Naive thymus-derived CD4-positive, alpha-beta T cell (primary cell): ENCODE measurements at regions not wholly inside any gene's neighbourhood (a gene's known extent, or its start where the extent isn't known, plus 50 kb on each side); places are given as distances from the start of the nearest gene placed in this dataset.
"Not testable (repeated sequence)": the region's sequence is repeated elsewhere in the genome, so short reads cannot be mapped to it uniquely, and the experiment has no call there.

Experiments
- ATAC-seq: fragments of 150-1000 bp; cut with Tn5 transposase; 2 replicates; pipeline ENCODE4 v1.10.0; 2021; ENCODE audit warnings: mild to moderate bottlenecking, moderate library complexity
- CTCF ChIA-PET: fragments of 350-600 bp; sonication (Branson Sonifier 250); formaldehyde crosslinking; loops from one replicate; lab custom pipeline; 2021; ENCODE audit warnings: antibody characterized with exemption; lab: Charles Lee
- POLR2A ChIA-PET: fragments of 350-600 bp; sonication (Branson Sonifier 250); formaldehyde crosslinking; loops from one replicate; lab custom pipeline; 2021; ENCODE audit warnings: antibody characterized with exemption, inconsistent platforms; lab: Charles Lee
- DNase-seq, 9 donors: peaks; one replicate each; pipeline versions ENCODE4 v3.0.0 to v3.0.0-alpha.2; 2020 to 2022; ENCODE audit warnings: mixed read lengths in 1 of 9
- H3K27ac ChIP-seq: one replicate; pipeline ENCODE4 v1.7.0; 2013; ENCODE audit warnings: mild to moderate bottlenecking, low read depth, low read length, moderate library complexity
- H3K27me3 ChIP-seq, 2 donors: one replicate each; pipeline ENCODE4 v1.7.0; 2013; ENCODE audit warnings: low read length in 2 of 2, mild to moderate bottlenecking in 2 of 2, moderate library complexity in 2 of 2; ENCODE audit not compliant: control insufficient read depth in 2 of 2, insufficient read depth in 2 of 2
- H3K36me3 ChIP-seq, 3 experiments: 1 replicate in 2 of 3; 2 replicates in 1 of 3; pipeline ENCODE4 v1.7.0; 2013; ENCODE audit warnings: low read length in 3 of 3, mild to moderate bottlenecking in 3 of 3, moderate library complexity in 1 of 3; ENCODE audit not compliant: insufficient read depth in 3 of 3, control insufficient read depth in 2 of 3
- H3K4me1 ChIP-seq, 2 donors: one replicate each; pipeline ENCODE4 v1.7.0; 2013; ENCODE audit warnings: low read length in 2 of 2, mild to moderate bottlenecking in 2 of 2, moderate library complexity in 1 of 2; ENCODE audit not compliant: control insufficient read depth in 2 of 2, insufficient read depth in 2 of 2
- H3K4me3 ChIP-seq: 2 replicates; pipeline ENCODE4 v1.7.0; 2013; ENCODE audit warnings: mild to moderate bottlenecking, low read length
- H3K9me3 ChIP-seq, 3 experiments: 1 replicate in 2 of 3; 2 replicates in 1 of 3; pipeline ENCODE4 v1.7.0; 2013; ENCODE audit warnings: low read length in 3 of 3; ENCODE audit not compliant: control insufficient read depth in 2 of 3
- H3K27ac Mint-ChIP-seq, 9 donors: one replicate each; pipeline ENCODE4 v1.8.0; 2020 to 2022; ENCODE audit warnings: mixed read lengths in 9 of 9, mild to moderate bottlenecking in 8 of 9, moderate library complexity in 5 of 9, inconsistent platforms in 2 of 9
- H3K27me3 Mint-ChIP-seq, 5 donors: one replicate each; pipeline ENCODE4 v1.8.0; 2021 to 2022; ENCODE audit warnings: mixed read lengths in 5 of 5, mild to moderate bottlenecking in 1 of 5
- H3K36me3 Mint-ChIP-seq, 5 donors: one replicate each; pipeline ENCODE4 v1.8.0; 2020 to 2022; ENCODE audit warnings: mixed read lengths in 5 of 5, mild to moderate bottlenecking in 3 of 5, inconsistent platforms in 1 of 5
- H3K4me1 Mint-ChIP-seq, 7 donors: one replicate each; pipeline ENCODE4 v1.8.0; 2020 to 2022; ENCODE audit warnings: mixed read lengths in 7 of 7, mild to moderate bottlenecking in 3 of 7, inconsistent platforms in 1 of 7
- H3K4me3 Mint-ChIP-seq, 10 donors: one replicate each; pipeline ENCODE4 v1.8.0; 2020 to 2022; ENCODE audit warnings: mild to moderate bottlenecking in 10 of 10, mixed read lengths in 10 of 10, moderate library complexity in 6 of 10, inconsistent platforms in 2 of 10
- H3K9me3 Mint-ChIP-seq, 11 donors: one replicate each; pipeline ENCODE4 v1.8.0; 2020 to 2022; ENCODE audit warnings: mixed read lengths in 11 of 11, mild to moderate bottlenecking in 4 of 11, inconsistent platforms in 1 of 11, moderate library complexity in 1 of 11
- intact Hi-C, 2 donors: fragments of 100-400 bp; cut with micrococcal nuclease; formaldehyde crosslinking; loops; one replicate each; pipeline ENCODE4 v1.15.1; 2023

DNA sequence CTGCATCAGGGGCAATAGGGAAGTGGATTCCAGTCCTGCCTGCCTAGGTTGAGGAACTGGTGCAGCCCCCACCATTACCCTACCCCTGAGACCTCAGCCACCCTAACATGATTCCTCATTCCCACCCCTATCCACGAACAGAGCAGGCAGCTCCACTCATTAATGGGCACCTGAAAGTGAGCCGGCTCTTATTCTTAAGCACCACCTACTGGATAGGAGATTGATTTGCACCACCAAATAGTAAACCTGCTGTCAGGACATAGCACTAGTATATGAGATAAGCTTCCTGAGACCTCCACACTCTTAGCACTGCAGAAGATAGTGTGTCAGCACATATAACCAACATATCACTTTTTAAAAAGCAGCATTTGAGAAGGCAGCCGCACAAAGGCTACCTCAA is 573.2 kb downstream of the SOX5 start:
- Histone ChIP-seq H3K4me3 (no peak overlapping the region), H3K9me3 (peaks cover 0 to 16% (median 5%) of the 10 kb centered on the region in 3 experiments), H3K4me1 (no peaks in the 10 kb centered on the region), H3K36me3 (no peaks in the 10 kb centered on the region), H3K27me3 (no peaks in the 10 kb centered on the region), H3K27ac (no peak overlapping the region)
- Mint-ChIP-seq H3K27ac (no peak overlapping the region), H3K9me3 (peaks cover 4 to 56% (median 24%) of the 10 kb centered on the region in 11 donors), H3K4me3 (no peak overlapping the region), H3K27me3 (no peaks in the 10 kb centered on the region), H3K36me3 (peaks cover 0 to 3% (median 0%) of the 10 kb centered on the region in 5 donors), H3K4me1 (no peaks in the 10 kb centered on the region)
- POLR2A ChIA-PET: no interaction called here
- no peak for ATAC-seq
- intact Hi-C loops: no loop called here
- CTCF ChIA-PET: no interaction called here
- DNase-seq: no peak

DNA sequence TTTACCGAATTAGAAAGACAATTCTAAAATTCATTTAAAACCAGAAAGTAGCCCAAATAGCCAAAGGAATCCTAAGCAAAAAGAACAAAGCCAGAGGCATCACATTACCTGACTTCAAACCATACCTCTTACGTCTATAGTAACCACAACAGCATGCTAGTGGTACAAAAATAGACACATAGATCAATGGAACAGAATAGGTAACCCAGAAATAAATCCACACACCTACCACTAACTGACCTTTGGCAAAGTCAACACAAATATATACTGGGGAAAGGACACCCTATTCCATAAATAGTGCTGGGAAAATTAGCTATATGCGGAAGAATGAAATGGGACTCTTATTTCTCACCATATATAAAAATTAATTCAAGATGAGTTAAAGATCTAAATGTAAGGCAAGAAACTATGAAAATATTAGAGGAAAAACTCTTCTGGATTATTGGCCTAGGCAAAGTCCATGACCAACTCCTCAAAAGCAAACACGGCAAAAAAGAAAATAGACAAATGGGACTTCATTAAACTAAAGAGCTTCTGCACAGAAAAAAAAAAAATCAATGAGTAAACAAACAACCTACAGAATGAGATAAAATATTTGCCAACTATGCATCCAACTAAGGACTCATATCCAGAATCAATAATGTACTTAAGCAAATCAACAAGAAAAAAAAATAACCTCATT is 568.9 kb downstream of the SOX5 start:
- Mint-ChIP-seq H3K27ac (no peak overlapping the region), H3K27me3 (no peaks in the 10 kb centered on the region), H3K4me3 (no peak overlapping the region), H3K9me3 (peaks cover 7 to 49% (median 20%) of the 10 kb centered on the region in 11 donors), H3K36me3 (peaks cover 0 to 3% (median 0%) of the 10 kb centered on the region in 5 donors), H3K4me1 (no peaks in the 10 kb centered on the region)
- intact Hi-C loops: no loop called here
- ChIA-PET POLR2A (no interaction called here), CTCF (no interaction called here)
- DNase-seq (no peak), ATAC-seq (no peak)
- Histone ChIP-seq H3K36me3 (no peaks in the 10 kb centered on the region), H3K4me1 (no peaks in the 10 kb centered on the region), H3K27me3 (no peaks in the 10 kb centered on the region), H3K27ac (no peak overlapping the region), H3K4me3 (no peak overlapping the region), H3K9me3 (peaks cover 0 to 12% (median 2%) of the 10 kb centered on the region in 3 experiments)

DNA sequence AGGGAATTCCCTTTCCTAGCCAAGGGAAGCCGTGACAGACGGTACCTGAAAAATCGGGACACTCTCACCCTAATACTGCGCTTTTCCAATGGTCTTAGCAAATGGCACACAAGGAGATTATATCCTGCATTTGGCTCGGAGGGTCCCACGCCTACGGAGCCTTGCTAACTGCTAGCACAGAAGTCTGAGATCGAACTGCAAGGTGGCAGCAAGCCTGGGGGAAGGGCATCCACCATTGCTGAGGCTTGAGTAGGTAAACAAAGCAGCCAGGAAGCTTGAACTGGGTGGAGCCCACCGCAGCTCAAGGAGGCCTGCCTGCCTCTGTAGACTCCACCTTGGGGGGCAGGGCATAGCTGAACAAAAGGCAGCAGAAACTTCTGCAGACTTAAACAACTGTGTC is 560.6 kb downstream of the SOX5 start:
- H3K27ac ChIP-seq, intact Hi-C loops: not testable (repeated sequence)

DNA sequence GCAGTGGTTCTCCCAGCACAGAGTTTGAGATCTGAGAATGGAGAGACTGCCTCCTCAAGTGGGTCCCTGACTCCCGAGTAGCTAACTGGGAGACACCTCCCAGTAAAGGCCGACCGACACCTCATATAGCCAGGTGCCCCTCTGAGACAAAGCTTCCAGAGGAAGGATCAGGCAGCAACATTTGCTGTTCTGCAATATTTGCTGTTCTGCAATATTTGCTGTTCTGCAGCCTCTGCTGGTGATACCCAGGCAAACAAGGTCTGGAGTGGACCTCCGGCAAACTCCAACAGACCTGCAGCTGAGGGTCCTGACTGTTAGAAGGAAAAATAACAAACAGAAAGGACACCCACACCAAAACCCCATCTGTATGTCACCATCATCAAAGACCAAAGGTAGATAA is 560.2 kb downstream of the SOX5 start:
- intact Hi-C loops, H3K27me3 Mint-ChIP-seq, H3K4me1 Mint-ChIP-seq, H3K4me3 Mint-ChIP-seq, H3K27ac ChIP-seq, H3K36me3 Mint-ChIP-seq, H3K27me3 ChIP-seq, H3K9me3 ChIP-seq, H3K36me3 ChIP-seq, POLR2A ChIA-PET, H3K4me3 ChIP-seq, ATAC-seq, H3K4me1 ChIP-seq, DNase-seq, H3K27ac Mint-ChIP-seq, CTCF ChIA-PET: not testable (repeated sequence)
- H3K9me3 Mint-ChIP-seq: peaks cover 0 to 31% (median 13%) of the 10 kb centered on the region in 11 donors

More for the DNA sequence above, 560.6 kb downstream of the SOX5 start:
- H3K9me3 ChIP-seq, CTCF ChIA-PET, H3K4me1 ChIP-seq, ATAC-seq, H3K27me3 ChIP-seq, H3K36me3 ChIP-seq, DNase-seq, H3K4me3 Mint-ChIP-seq, H3K27me3 Mint-ChIP-seq, H3K27ac Mint-ChIP-seq, H3K4me3 ChIP-seq, H3K4me1 Mint-ChIP-seq, POLR2A ChIA-PET, H3K36me3 Mint-ChIP-seq: not testable (repeated sequence)
- peaks cover 0 to 31% (median 13%) of the 10 kb centered on the region in 11 donors for H3K9me3 Mint-ChIP-seq

DNA sequence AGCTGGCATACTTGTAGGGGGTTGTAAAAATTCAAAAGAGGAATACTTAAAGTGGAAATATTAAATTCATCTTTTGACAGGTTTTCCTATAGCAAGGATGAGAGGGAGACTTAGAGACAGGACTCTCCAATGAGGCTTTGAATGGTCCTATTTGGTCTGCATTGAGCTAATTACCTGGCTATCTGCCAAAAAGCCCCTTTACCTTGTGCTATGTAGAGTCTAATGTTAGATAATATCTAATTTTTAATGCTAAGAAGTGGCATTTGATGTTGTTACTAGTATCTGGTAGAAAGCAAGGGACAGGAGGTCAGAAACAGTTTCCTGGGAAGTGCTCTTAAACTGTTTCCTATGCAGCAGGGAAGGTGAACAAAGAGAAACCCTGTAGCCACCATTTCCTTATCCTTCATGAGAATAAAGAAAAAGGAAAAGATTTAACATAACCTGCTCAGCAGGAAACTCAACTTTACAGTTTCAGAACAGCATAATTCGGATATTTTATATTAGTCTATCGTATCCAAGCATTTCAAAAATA is 550.0 kb downstream of the SOX5 start:
- Histone ChIP-seq H3K36me3 (no peaks in the 10 kb centered on the region), H3K4me1 (no peaks in the 10 kb centered on the region), H3K4me3 (no peak overlapping the region), H3K27me3 (no peaks in the 10 kb centered on the region), H3K9me3 (no peaks in the 10 kb centered on the region), H3K27ac (no peak overlapping the region)
- H3K4me1 Mint-ChIP-seq: no peaks in the 10 kb centered on the region
- H3K4me3 Mint-ChIP-seq: no peak overlapping the region
- no peaks in the 10 kb centered on the region for H3K27me3 Mint-ChIP-seq
- DNase-seq (no peak), ATAC-seq (no peak)
- H3K9me3 Mint-ChIP-seq: peaks cover 0 to 14% (median 0%) of the 10 kb centered on the region in 11 donors
- ChIA-PET POLR2A (no interaction called here), CTCF (no interaction called here)
- intact Hi-C loops: no loop called here
- H3K36me3 Mint-ChIP-seq: no peaks in the 10 kb centered on the region
- no peak overlapping the region for H3K27ac Mint-ChIP-seq

DNA sequence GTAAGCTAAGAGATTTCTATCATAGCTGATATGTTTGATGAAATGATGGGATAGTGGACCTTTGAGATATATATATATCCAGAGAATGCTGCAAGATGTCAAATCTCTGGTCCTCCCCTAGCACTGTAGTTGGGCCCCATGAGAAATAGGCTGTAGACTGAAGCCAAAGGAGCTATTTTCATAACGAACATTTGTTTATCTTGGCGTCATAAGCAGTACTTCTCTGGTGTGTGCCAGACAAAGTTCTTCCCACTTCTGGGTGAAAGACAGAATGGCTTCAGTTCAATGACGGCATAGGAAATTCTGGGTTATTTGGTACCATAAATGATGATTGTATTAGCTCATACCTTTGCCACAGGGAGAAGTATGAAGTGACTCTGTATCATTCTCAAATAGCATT is 534.3 kb downstream of the SOX5 start:
- DNase-seq (no peak), ATAC-seq (no peak)
- Histone ChIP-seq H3K4me1 (no peaks in the 10 kb centered on the region), H3K27me3 (no peaks in the 10 kb centered on the region), H3K4me3 (no peak overlapping the region), H3K27ac (no peak overlapping the region), H3K36me3 (no peaks in the 10 kb centered on the region), H3K9me3 (no peaks in the 10 kb centered on the region)
- no peak overlapping the region for H3K4me3 Mint-ChIP-seq
- H3K27ac Mint-ChIP-seq: no peak overlapping the region
- intact Hi-C loops: no loop called here
- no peaks in the 10 kb centered on the region for H3K27me3 Mint-ChIP-seq
- peaks cover 0 to 11% (median 5%) of the 10 kb centered on the region in 11 donors for H3K9me3 Mint-ChIP-seq
- H3K36me3 Mint-ChIP-seq: no peaks in the 10 kb centered on the region
- ChIA-PET CTCF (no interaction called here), POLR2A (no interaction called here)
- no peaks in the 10 kb centered on the region for H3K4me1 Mint-ChIP-seq

DNA sequence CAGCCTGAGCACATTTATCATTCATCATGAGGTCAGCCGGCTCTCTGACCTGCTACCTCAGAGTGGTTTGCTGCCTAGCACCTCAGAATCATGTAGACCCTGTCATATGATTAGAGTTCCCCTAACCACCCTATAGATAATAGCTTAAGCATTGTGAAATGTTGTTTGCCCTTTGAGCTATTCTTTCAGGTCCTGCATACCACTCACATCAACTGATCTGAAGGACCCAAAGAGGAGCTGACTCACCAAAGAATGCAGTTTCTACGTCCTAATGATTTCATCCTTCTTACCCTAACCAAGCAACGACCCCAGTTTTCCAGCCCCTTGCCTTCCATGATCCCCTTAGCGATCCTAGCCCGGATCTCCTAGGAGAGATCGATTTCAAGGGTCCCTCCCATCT is 527.9 kb downstream of the SOX5 start:
- H3K4me1 Mint-ChIP-seq: no peaks in the 10 kb centered on the region

More for the DNA sequence above, 527.9 kb downstream of the SOX5 start:
- intact Hi-C loops: no loop called here
- Mint-ChIP-seq H3K27me3 (no peaks in the 10 kb centered on the region), H3K27ac (no peak overlapping the region), H3K9me3 (peaks cover 0 to 18% (median 3%) of the 10 kb centered on the region in 11 donors), H3K36me3 (no peaks in the 10 kb centered on the region), H3K4me3 (no peak overlapping the region)
- H3K36me3 ChIP-seq: no peaks in the 10 kb centered on the region
- no peaks in the 10 kb centered on the region for H3K27me3 ChIP-seq
- POLR2A ChIA-PET: no interaction called here
- ATAC-seq (no peak), DNase-seq (no peak)
- H3K4me3 ChIP-seq: no peak overlapping the region
- H3K9me3 ChIP-seq: no peaks in the 10 kb centered on the region
- CTCF ChIA-PET: no interaction called here
- H3K4me1 ChIP-seq: no peaks in the 10 kb centered on the region
- no peak overlapping the region for H3K27ac ChIP-seq
